ENCODE measurements at regions not wholly inside any gene's neighbourhood (a gene's known extent, or its start where the extent isn't known, plus 50 kb on each side); places are given as distances from the start of the nearest gene placed in this dataset.
"Not testable (repeated sequence)": the region's sequence is repeated elsewhere in the genome, so short reads cannot be mapped to it uniquely, and the experiment has no call there.

DNA sequence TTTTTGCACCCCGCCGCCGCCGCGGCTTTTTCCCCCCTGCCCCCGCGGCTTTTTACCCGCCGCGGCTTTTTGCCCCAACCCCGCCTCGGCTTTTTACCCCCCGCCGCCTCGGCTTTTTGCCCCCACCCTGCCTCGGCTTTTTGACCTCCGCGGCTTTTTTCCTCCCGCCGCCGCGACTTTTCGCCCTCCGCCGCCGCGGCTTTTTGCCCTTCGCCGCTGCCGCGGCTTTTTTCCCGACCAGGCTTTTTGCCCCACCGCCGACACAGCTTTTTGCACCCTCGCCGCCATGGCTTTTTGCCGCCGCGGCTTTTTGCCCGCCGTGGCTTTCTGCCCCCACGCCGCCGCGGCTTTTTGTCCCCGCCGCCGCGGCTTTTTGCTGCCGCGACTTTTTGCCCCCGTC is 137.0 kb upstream of the TP53TG3D start:
- DNase-seq (ENCODE audit: low read depth), result no peak

DNA sequence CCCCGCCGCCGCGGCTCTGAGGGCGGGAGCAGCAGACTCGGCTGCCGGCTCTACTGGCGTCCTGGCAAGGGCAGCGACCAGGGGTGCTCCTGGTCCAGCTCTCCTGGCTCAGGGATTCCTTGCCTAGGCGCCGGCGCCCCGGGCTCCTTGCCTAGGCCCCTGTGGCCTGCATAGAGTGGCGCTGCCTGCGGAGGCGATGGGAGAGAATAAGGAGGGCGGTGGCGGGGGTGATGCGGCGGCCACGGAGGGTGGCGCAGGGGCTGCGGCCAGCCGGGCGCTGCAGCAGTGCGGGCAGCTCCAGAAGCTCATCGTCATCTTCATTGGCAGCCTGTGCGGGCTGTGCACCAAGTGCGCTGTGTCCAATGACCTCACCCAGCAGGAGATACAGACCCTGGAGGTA is 136.6 kb upstream of the TP53TG3D start:
- DNase-seq (ENCODE audit: low read depth), result not testable (repeated sequence)

- not testable (repeated sequence) for DNase-seq (ENCODE audit: low read depth)
Observed at GRCh38 chr16:32120372-32120771, 132.7 kb upstream of the TP53TG3D start.

- DNase-seq (ENCODE audit: low read depth), result not testable (repeated sequence)
Observed at GRCh38 chr16:32120779-32121178, 132.3 kb upstream of the TP53TG3D start.

DNA sequence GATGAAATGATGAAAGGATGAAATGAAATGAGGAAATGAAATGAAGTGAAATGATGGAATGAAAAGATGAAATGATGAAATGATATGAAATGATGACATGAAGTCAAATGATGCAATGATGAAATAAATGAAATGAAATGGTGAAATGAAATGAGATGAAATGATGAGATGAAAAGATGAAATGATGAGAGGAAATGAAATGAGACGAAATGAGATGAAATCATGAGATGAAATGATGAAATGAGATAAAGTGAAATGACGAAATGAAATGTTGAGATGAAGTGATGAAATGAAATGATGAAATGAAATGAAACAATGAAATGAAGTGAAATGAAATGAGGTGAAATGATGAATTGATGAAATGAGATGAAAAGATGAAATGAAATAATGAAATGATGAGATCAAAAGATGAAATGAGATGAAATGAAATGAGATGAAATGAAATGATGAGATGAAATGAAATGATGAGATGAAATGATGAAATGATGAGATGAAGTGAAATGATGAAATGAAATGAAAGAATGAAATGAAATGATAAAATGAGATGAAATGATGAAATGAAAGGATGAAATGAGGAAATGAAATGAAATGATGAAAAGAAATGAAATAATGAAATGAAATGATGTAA is 131.7 kb upstream of the TP53TG3D start:
- DNase-seq (ENCODE audit: low read depth), result not testable (repeated sequence)

DNA sequence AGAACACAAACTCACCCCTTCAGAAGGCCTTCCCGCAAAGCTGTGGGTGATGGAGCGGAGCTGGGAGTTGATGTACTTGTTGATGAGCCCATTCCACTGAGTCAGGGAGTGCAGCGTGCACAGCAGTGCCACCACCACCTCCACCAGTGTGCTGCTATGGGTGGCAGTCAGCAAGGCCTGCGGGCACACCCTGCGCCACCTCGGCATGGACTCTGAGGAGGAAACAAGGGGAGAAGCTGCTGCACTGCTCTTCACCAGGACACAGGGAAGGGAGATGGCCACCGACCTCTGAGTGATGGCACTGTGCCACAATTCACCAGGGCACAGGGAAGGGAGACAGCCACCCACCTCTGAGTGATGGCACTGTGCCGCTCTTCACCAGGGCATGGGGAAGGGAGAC is 100.7 kb upstream of the TP53TG3D start:
- DNase-seq (ENCODE audit: low read depth), result not testable (repeated sequence)

DNA sequence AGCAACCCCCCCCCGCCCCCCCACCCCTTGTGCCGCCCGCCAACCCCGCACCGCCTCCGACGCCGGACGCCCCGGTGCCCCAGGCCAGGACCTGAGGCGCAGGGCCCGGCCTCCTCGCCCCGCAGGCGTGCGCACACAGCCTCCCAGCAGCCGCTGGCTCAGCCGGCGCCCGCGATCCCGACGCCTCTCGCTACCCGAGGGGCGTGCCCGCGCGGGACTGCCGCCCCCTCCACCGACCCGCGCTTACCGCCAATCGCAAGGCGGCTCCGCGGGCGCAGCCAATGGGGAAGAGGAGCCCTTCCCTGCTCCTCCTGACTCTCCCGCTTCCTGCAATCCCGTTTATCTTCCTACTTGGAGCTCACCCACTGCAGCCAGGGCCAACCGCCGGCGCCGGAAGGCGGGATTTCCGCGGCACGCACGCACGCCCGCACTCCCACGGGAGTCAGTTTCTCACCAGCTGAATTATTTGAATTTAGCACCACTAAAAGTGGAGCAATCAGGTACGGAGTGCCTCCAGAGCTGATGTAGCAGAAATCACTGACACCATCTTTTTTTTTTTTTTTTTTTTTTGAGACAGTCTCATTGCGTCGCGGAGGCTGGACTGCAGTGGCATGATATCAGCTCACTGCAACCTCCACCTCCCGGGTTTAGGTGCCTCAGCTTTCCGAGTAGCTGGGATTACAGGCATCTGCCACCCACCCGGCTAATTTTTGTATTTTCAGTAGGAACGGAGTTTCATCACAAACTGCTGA is 65.0 kb upstream of the TP53TG3D start:
- DNase-seq (ENCODE audit: low read depth), result not testable (repeated sequence)

- DNase-seq (ENCODE audit: low read depth), result not testable (repeated sequence)
Observed at GRCh38 chr16:32202585-32202984, 50.5 kb upstream of the TP53TG3D start.

All from activated T-helper 1 cell treated with Interleukin-2 at 50 U/mL for 16 hours (primary cell).